ENCODE measurements at regions not wholly inside any gene's neighbourhood (a gene's known extent, or its start where the extent isn't known, plus 50 kb on each side); places are given as distances from the start of the nearest gene placed in this dataset.

DNA sequence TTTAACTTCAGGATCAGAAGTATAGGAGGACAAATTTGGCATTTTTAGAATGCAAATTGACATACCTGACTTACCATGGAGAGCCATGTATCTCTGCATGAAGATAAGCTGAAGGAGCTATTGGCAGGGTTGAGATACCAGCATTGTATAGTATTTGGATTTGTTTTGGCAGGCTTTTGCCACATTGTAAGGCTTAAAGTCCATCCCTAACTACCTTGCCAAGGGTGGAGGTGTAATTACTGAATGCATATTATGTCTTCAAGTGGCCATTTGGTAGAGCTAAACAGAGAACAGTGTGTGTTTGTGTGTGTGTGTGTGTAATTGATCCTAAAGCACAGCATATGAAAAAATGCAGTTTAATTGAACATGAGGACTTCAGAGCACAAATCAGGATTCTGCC, 324.7 kb downstream of the FAM170A start:
- TF ChIP-seq, protein P1, sequence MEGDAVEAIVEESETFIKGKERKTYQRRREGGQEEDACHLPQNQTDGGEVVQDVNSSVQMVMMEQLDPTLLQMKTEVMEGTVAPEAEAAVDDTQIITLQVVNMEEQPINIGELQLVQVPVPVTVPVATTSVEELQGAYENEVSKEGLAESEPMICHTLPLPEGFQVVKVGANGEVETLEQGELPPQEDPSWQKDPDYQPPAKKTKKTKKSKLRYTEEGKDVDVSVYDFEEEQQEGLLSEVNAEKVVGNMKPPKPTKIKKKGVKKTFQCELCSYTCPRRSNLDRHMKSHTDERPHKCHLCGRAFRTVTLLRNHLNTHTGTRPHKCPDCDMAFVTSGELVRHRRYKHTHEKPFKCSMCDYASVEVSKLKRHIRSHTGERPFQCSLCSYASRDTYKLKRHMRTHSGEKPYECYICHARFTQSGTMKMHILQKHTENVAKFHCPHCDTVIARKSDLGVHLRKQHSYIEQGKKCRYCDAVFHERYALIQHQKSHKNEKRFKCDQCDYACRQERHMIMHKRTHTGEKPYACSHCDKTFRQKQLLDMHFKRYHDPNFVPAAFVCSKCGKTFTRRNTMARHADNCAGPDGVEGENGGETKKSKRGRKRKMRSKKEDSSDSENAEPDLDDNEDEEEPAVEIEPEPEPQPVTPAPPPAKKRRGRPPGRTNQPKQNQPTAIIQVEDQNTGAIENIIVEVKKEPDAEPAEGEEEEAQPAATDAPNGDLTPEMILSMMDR (conservative IDR thresholded peaks at IDR 0.05) = no peak
- TF ChIP-seq ZFX (IDR thresholded peaks at IDR 0.05) = no peak

Data from C4-2B (cell line).